B cell (primary cell): ENCODE measurements at regions not wholly inside any gene's neighbourhood (a gene's known extent, or its start where the extent isn't known, plus 50 kb on each side); places are given as distances from the start of the nearest gene placed in this dataset.

Source experiments
- ATAC-seq: fragments of 200-7000 bp; cut with Tn5 transposase; one replicate; pipeline ENCODE4 v1.10.0; 2021; ENCODE audit warnings: low read depth, mild to moderate bottlenecking, moderate number of reproducible peaks, moderate library complexity
- CTCF ChIA-PET: fragments of 350-600 bp; sonication (Branson Sonifier 250); formaldehyde crosslinking; loops from one replicate; lab custom pipeline; 2021; ENCODE audit warnings: antibody characterized with exemption, inconsistent platforms; lab: Charles Lee
- POLR2A ChIA-PET: fragments of 350-600 bp; sonication (Branson Sonifier 250); formaldehyde crosslinking; loops from one replicate; lab custom pipeline; 2021; ENCODE audit warnings: antibody characterized with exemption; lab: Charles Lee
- DNase-seq: peaks from one replicate; pipeline ENCODE4 v3.0.0; 2013
- H2AFZ ChIP-seq: 2 replicates; pipeline ENCODE4 v1.6.1; 2012; ENCODE audit warnings: mild to moderate bottlenecking, low read depth, low read length; ENCODE audit not compliant: insufficient read depth, poor library complexity, severe bottlenecking
- H3K27ac ChIP-seq, 2 donors: 1 replicate in 1 of 2; 2 replicates in 1 of 2; pipeline ENCODE4 v1.5.1; 2012 to 2013; ENCODE audit warnings: low read length in 2 of 2, mild to moderate bottlenecking in 2 of 2, moderate library complexity in 1 of 2
- H3K27me3 ChIP-seq, 4 experiments: fragments of 200-600 bp in 1 of 4; sonication (generic) in 1 of 4; replicated peaks in 1 of 4; 1 replicate in 2 of 4; 2 replicates in 2 of 4; pipeline versions ENCODE4 v1.6.1 to v1.7.0; 2013 to 2016; ENCODE audit warnings: low read length in 3 of 4, mild to moderate bottlenecking in 2 of 4, mixed read lengths in 1 of 4, moderate library complexity in 1 of 4; ENCODE audit not compliant: insufficient read depth in 4 of 4, control insufficient read depth in 3 of 4; ENCODE audit errors: control extremely low read depth in 1 of 4
- H3K36me3 ChIP-seq, 2 experiments: replicated peaks in 1 of 2; 1 replicate in 1 of 2; 2 replicates in 1 of 2; pipeline versions ENCODE4 v1.6.1 to v1.7.1; 2013; ENCODE audit warnings: low read length in 1 of 2; ENCODE audit not compliant: insufficient read depth in 2 of 2, control insufficient read depth in 1 of 2; ENCODE audit errors: control extremely low read depth in 1 of 2, extremely low read depth in 1 of 2
- H3K4me1 ChIP-seq, 2 donors: fragments of 200-600 bp in 1 of 2; sonication (generic) in 1 of 2; 1 replicate in 1 of 2; 2 replicates in 1 of 2; pipeline versions ENCODE4 v1.5.1 to v1.6.1; 2013 to 2017; ENCODE audit warnings: low read length in 2 of 2; ENCODE audit not compliant: control insufficient read depth in 2 of 2, insufficient read depth in 2 of 2
- H3K4me2 ChIP-seq: replicated peaks from 2 replicates; pipeline ENCODE3; 2012; ENCODE audit warnings: mild to moderate bottlenecking, low read depth, low read length; ENCODE audit not compliant: poor library complexity, severe bottlenecking
- H3K4me3 ChIP-seq, 5 experiments: fragments of 200-600 bp in 1 of 5; sonication (generic) in 1 of 5; 1 replicate in 3 of 5; 2 replicates in 2 of 5; pipeline versions ENCODE4 v1.5.1 to v1.7.0; 2011 to 2016; ENCODE audit warnings: low read length in 4 of 5, mild to moderate bottlenecking in 4 of 5, low read depth in 2 of 5, control low read depth in 1 of 5, moderate library complexity in 1 of 5; ENCODE audit not compliant: insufficient read depth in 1 of 5; ENCODE audit errors: control extremely low read depth in 1 of 5, extremely low read depth in 1 of 5
- H3K79me2 ChIP-seq: fragments of 200-600 bp; sonication (generic); one replicate; pipeline ENCODE4 v1.6.0; 2016; ENCODE audit warnings: low read length; ENCODE audit not compliant: control insufficient read depth, insufficient read depth
- H3K9ac ChIP-seq: fragments of 200-600 bp; sonication (generic); 2 replicates; pipeline ENCODE4 v1.6.1; 2017; ENCODE audit warnings: mild to moderate bottlenecking, low read length, moderate library complexity
- H3K9me3 ChIP-seq, 3 donors: one replicate each; pipeline versions ENCODE4 v1.6.1 to v1.7.1; 2013; ENCODE audit warnings: low read length in 2 of 3; ENCODE audit not compliant: control insufficient read depth in 2 of 3, insufficient read depth in 1 of 3; ENCODE audit errors: control extremely low read depth in 1 of 3
- H4K20me1 ChIP-seq: 2 replicates; pipeline ENCODE4 v1.6.0; 2012; ENCODE audit warnings: mild to moderate bottlenecking, low read length; ENCODE audit not compliant: insufficient read depth, control insufficient read depth, poor library complexity, severe bottlenecking
- H3K27ac Mint-ChIP-seq: one replicate; pipeline ENCODE4 v1.8.0; 2021; ENCODE audit warnings: mixed read lengths
- H3K27me3 Mint-ChIP-seq: one replicate; pipeline ENCODE4 v1.8.0; 2021; ENCODE audit warnings: mixed read lengths
- H3K4me1 Mint-ChIP-seq: one replicate; pipeline ENCODE4 v1.8.0; 2021; ENCODE audit warnings: mixed read lengths
- H3K4me3 Mint-ChIP-seq: one replicate; pipeline ENCODE4 v1.8.0; 2021; ENCODE audit warnings: mixed read lengths
- H3K9me3 Mint-ChIP-seq: one replicate; pipeline ENCODE4 v1.8.0; 2022; ENCODE audit warnings: mixed read lengths; ENCODE audit not compliant: insufficient read depth
- CTCF ChIP-seq: fragments of 200-600 bp; IDR thresholded peaks from one replicate; pipeline ENCODE4 v1.8.0; 2022; ENCODE audit warnings: antibody characterized with exemption, mild to moderate bottlenecking
- EZH2 ChIP-seq: IDR thresholded peaks from 2 replicates; pipeline ENCODE4 v1.6.1; 2012; ENCODE audit warnings: borderline replicate concordance, low read depth, mild to moderate bottlenecking, moderate library complexity, low read length; ENCODE audit not compliant: insufficient read depth, poor library complexity, severe bottlenecking
- intact Hi-C: fragments of 100-400 bp; cut with micrococcal nuclease; formaldehyde crosslinking; loops from one replicate; pipeline ENCODE4 v1.10.0; 2022

GRCh38 chr7:126083014-126083413, 1153.4 kb upstream of the POT1 start:
- intact Hi-C loops: no loop called here
- Histone ChIP-seq H3K9ac (no peak overlapping the region), H4K20me1 (no peaks in the 10 kb centered on the region), H3K4me1 (no peaks in the 10 kb centered on the region), H3K9me3 (no peaks in the 10 kb centered on the region), H3K79me2 (no peaks in the 10 kb centered on the region), H3K27ac (no peak overlapping the region), H3K27me3 (no peaks in the 10 kb centered on the region), H2AFZ (no peak overlapping the region), H3K4me2 (no peak overlapping the region), H3K4me3 (no peak overlapping the region), H3K36me3 (no peaks in the 10 kb centered on the region)
- TF ChIP-seq CTCF (no peak), EZH2 (no peak)
- ATAC-seq: no peak
- H3K27me3 Mint-ChIP-seq: no peaks in the 10 kb centered on the region
- no peak overlapping the region for H3K27ac Mint-ChIP-seq
- CTCF ChIA-PET: no interaction called here
- DNase-seq: no peak
- no peaks in the 10 kb centered on the region for H3K4me1 Mint-ChIP-seq
- peaks cover 2% of the 10 kb centered on the region for H3K9me3 Mint-ChIP-seq
- POLR2A ChIA-PET: no interaction called here
- no peak overlapping the region for H3K4me3 Mint-ChIP-seq

GRCh38 chr7:126079581-126079980, 1150.0 kb upstream of the POT1 start:
- H3K4me2 ChIP-seq: no peak overlapping the region
- ChIA-PET CTCF (no interaction called here), POLR2A (no interaction called here)
- no peaks in the 10 kb centered on the region for H3K27me3 ChIP-seq
- H4K20me1 ChIP-seq: no peaks in the 10 kb centered on the region
- TF ChIP-seq CTCF: no peak
- TF ChIP-seq EZH2: no peak
- no peaks in the 10 kb centered on the region for H3K9me3 Mint-ChIP-seq
- H3K27me3 Mint-ChIP-seq: no peaks in the 10 kb centered on the region
- DNase-seq (no peak), ATAC-seq (no peak)
- intact Hi-C loops: no loop called here
- no peak overlapping the region for H3K27ac ChIP-seq
- no peaks in the 10 kb centered on the region for H3K4me1 Mint-ChIP-seq
- no peaks in the 10 kb centered on the region for H3K36me3 ChIP-seq
- no peak overlapping the region for H3K9ac ChIP-seq
- H3K4me3 Mint-ChIP-seq: no peak overlapping the region
- no peak overlapping the region for H2AFZ ChIP-seq
- H3K9me3 ChIP-seq: no peaks in the 10 kb centered on the region
- H3K79me2 ChIP-seq: no peaks in the 10 kb centered on the region
- H3K4me3 ChIP-seq: no peak overlapping the region
- H3K4me1 ChIP-seq: no peaks in the 10 kb centered on the region
- no peak overlapping the region for H3K27ac Mint-ChIP-seq
